NCI-H2227 (cell line): ENCODE measurements at regions not wholly inside any gene's neighbourhood (a gene's known extent, or its start where the extent isn't known, plus 50 kb on each side); places are given as distances from the start of the nearest gene placed in this dataset.

Source experiments
- DNase-seq: peaks from one replicate; lab custom pipeline; 2025; ENCODE audit not compliant: unreplicated experiment; lab: John Stamatoyannopoulos, UW

DNA sequence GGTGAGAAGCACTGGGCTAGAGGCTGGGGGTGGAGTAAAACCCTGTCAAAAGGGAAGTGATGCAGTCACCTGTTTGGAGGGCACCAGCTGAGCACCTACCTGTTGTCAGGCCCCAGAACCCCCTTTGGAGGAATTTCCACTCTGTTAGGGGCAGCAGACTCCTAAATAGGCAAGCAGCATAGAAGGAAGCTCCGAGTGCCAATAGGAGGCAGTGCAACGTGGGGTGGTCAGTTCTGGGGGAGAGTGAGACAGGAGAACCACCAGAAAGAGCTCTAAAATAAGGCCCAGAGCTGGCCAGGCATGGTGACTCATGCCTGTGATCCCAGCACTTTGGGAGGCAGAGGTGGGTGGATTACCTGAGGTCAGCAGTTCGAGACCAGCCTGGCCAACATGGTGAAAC is 203.7 kb upstream of the ZC3H12A start:
- DNase-seq, result no peak

DNA sequence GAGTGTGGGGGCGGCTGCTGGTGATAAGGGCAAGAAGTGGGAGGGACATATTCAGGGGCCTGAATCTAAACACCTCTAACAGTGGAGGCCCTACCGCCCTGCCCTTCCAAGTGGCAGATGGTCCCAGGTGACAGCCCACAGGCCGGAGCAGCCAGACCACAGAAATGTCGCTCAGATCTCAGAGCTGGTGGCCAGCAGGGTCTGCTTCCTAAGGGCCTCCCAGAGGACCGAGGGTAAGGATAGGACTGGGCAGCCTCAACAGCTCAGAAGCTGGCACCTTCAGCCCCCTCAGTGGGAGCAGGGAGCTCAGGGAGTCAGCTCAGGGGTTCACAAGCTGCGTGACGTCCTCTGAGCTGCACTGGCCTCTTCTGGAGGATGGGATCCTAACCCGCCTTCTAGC is 201.8 kb upstream of the ZC3H12A start:
- no peak for DNase-seq

DNA sequence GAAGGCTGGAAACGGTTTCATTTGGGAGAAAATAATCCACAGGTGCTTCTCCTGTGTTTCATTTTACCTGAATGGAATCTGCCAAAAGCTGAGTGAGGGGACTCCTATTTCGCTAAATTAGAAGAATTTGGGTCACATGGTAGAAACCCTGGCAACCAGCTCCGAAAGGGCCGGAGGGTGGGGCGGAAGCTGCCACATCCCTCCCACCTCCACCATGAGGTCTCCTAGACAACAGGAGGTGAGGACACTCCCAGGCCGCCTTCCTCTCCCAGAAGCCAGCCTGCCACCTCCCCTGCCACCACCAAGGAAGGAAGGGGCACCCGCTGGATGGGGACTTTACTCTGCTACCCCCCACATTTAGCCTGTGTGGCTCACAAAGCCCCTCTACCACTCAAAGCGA is 199.9 kb upstream of the ZC3H12A start:
- DNase-seq, result no peak

DNA sequence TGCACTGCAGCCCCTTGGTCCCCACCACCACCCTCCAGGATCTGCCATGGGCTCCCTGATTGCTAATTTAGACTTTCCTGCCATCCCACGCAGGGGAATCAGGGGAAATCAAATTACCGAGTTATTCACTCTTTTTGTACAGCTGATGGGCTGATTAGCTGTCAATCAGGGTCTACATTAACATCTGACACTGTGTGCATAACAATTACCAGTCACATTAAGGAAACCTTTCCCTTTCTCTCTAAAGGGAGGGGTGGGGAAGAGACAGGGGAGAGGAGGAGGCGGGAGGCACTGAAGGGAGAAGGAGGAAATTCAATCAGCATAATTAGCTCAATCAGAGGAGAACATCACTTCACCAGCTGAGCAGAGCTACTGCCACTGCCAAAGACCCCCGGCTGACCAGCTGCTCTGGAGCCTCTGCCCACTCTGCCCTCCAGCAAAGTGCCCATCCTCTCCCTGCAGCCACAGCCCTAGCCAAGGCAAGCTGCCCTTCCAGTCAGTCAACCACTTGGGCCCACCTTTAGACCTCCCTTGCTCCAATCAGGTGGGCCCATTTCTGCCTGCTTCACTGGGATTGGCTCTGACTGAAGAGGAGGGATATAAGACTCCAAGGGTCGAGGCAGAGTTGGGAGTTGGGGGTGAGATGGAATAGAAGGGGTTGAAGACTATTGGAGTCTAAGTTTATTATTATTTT is 199.3 kb upstream of the ZC3H12A start:
- DNase-seq, result peak; percentile 43

DNA sequence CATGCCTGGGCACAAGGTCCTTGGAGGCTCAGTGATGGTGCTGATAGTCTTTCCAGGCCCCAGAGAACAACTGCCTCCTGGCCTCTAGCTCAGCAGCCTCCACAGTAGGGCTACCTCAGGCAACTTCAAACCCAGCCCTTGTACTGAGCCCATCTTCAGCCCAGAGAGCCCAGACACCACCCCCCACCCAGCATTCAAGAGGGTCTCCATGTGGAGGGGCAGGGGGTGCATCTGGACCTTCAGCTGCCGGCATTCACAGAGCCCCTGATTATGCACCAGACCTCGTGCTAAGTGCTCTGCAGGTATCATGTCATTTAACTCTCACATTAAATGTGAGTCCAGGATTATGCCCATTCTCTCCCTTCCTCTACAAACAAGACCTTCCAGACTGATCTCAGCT is 197.0 kb upstream of the ZC3H12A start:
- no peak for DNase-seq

DNA sequence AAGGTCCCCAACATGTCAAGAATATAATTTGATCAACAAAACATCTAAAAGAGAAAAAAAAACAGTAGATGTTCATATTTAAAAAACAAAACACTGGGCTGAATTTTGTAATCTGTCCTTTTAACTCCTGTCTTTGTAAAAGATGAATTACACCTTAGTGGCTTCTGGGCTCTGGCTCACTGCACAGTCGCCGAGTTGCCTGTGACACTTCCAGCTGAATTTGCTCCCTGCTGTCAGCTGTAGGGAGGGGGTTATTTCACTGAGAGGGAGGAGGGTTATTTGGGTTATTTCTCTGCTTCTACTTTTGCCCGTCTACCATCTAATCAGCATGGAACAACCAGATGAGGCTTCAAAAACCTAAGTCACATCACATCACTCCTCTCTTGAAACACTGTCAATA is 193.0 kb upstream of the ZC3H12A start:
- no peak for DNase-seq

DNA sequence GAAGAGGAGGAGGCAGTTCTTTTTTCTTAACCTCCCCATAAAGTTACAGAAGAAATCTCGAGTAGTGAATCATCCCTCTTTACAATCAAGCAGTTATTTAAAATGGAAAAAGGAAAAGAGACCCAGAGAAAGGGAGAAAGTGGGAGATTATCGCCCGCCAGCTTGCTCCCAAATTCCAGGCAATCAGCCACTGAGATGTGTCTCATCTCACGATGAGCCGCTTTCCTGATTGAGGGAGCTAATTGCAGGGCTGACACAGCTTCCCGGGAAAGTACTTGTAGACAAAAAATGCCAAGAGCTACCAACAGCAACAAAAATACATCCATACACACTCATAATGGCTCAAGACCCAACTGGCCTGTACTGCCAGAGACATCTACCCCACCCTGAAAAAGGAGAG is 191.6 kb upstream of the ZC3H12A start:
- peak; percentile 23 for DNase-seq

DNA sequence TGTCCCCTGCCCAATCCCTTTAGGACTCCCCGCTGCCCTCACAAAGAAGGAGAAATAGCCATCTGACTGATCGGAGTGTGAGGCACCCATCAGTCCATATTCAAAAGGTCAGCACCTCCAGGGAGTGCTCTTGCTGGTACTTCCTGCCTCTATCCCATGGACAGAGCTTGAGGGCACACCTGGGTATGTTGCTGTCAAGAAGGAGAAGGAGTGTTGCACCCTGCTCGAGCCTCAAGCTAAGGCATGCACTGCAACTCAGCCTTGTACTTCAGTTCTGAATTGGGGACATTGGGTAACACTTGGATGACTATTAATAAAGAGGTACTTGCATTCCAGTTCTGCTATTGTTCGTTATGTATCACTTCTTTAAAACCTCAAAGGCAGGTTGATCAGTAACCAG is 190.3 kb upstream of the ZC3H12A start:
- no peak for DNase-seq

DNA sequence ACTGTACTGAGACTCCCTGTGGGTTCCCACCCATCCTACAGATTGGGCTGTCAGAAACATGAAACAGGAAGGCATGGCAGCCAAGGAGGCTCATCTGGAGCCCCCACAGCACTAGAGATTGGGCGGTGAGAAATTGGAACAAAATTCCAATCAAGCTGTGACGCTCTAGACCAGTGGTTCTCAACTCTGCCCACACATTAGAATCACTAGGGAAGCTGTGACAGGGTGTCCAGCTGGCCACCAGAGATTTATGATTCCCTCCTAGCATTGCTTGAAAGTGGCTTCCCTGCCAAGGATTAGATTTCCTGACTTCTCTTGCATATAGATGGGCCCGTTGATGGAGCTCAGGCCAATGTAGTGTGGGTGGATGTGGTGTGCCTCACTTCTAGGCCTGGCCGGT is 187.5 kb upstream of the ZC3H12A start:
- DNase-seq, result no peak

DNA sequence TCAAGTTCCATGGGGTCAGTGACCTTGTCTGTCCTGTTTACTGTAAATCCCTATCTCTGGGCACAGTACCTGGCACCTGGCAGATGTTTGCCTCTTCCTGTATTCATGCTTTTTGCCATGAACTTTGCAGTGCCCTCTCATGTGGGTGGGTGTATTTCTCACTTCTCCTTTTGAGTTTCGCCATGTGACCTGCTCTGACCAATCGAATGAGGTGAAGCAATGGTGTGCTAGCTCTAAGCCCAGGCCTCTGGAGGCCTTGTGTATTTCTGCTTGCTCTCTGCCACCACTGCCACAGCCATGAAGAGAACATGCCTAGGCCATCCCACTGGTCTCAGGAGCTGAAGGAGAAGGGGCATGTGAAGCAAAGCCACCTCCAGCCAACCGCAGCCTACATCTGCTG is 185.5 kb upstream of the ZC3H12A start:
- DNase-seq, result no peak

DNA sequence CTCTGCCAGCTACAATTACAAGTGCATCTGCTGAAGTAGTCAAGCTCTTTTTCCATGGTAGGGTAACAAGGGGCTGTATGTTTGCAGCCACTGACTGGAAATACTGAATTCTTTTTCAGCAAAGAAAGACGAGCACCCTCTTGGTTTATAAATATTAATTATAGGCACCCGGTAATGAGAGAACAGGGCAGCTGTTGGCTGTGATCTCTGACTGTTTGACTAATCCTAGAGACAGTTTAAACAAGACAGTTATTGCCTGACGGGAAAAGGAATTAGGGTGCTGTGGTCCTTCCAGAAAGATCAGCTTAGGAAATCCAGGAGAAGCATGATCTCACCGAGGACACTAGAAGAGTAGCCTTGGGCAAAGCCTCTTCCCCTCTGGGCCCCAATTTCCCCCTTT is 183.7 kb upstream of the ZC3H12A start:
- no peak for DNase-seq

DNA sequence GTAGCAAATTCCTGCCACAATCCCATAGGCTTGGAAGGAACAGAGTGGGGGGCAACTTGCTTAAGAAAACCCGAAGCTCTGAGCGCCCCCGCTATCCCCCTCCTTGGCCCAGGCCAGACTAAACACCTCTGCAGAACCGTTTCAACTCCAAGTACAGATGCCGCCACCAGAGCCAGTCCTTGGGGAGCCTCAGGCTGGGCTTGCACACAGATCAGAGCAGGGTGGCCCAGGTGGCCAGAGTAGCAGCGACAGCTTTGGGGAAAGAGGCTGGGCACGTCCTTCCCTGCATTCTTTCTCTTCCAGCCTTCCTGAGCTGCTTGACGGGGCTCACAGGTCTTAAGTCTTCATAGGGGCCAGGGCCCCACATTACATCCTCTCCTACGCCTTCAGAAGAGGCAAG is 181.6 kb upstream of the ZC3H12A start:
- DNase-seq, result no peak

DNA sequence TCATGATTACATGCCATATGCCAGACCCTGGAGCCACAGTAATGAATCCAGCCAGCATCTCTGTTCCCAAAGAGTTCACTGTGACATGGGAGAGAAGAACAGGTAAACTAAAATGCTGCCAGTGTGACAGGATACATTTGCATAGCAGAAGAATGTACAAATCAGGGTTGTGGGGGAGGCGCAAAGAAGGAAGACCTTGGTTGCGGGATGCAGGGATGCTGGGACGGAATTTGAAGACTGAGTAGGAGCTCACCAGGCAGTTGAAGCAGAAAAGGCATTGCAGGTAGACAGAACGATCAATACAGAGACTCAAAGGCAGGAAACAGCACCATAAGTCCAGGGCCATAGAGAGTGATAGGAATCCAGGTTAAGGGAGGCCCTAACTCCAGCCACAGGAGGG is 180.3 kb upstream of the ZC3H12A start:
- no peak for DNase-seq

DNA sequence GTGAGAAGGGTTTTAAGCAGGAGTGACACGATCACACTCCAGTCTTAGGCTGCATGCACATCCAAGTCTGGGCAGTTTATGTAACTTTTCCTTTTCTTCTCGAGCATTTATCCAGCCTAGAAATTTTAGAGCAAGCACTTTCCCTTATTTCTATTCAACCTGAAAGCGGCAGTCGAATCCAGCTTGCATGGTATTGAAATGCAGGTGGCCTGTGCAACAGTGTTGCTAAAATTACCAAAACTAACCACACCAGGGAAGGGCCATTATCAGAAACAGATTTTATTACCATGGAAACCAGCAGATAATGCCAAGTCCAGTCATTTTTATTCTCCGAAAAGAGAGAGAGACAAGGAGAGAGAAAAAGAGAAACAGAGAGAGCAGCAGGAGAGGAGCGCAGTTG is 179.9 kb upstream of the ZC3H12A start:
- peak; percentile 31 for DNase-seq

DNA sequence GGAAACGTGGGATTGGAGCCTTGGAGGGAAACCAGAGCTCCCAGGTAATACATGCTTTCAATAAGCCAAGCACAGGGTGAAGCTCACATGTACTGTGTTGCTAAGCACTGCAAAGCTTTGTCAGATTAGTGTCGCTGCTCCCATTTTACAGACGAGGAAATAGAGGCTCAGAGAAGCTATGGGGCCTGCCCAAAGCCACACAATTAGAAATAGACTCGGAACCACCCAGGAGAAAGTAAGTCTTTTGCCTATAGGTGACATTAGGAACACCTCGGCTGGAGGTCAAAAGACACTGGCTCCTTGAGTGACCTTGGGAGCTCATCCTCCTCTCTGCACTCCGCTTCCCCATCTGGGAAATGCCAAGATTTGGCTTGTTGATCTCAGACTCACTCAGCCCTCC is 175.6 kb upstream of the ZC3H12A start:
- no peak for DNase-seq

DNA sequence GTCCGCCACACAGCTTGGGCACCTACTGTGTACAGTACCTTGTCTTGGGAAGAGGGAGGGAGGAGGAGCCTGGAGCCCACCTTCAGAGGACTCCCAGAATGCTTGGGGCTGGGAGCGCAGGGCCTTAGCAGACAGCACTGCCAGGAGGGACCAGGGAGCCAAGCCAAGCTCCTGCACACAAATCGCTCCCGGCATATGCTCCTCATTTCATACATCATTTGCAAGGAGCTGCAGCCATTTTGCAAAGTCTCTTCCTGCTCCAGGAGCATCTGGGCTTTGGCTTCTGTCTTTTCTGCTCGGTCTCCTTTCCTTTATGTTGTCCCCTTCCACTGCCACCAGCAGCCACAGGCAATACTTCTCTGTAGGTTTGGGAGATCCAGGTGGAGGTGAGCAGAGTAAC is 175.2 kb upstream of the ZC3H12A start:
- DNase-seq, result no peak

DNA sequence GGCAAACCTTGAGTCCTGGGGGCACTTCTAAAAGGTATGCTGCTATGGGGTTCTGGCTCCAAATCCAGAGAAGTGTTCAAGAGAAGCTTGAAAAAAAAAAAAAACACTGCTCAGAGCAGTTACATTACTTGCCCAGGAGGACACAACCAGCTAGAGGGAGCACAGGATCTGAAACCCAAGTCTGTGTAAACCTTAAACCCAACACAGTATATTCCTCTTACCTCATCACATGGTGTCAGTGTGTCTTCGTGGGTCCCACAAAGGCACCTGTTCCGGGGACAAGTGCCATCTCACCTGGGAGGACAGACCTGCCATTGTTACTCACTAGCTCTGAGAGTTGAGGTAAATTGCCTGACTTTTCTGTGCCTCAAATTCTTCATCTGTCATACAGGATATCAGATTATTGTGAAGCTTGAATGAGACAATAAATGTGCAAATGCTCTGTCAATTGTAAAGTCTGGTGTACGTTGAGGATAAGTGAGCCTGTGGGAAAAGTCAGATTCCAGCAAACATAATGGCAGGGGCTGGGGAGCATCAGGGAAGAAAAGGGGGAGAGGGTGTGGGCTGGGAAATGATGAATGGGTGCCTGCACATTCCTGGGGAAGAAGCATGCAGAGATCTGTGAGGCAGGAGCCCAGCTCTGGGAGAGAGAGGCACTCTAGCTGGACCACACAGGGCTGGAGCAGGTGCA is 170.4 kb upstream of the ZC3H12A start:
- DNase-seq, result no peak

DNA sequence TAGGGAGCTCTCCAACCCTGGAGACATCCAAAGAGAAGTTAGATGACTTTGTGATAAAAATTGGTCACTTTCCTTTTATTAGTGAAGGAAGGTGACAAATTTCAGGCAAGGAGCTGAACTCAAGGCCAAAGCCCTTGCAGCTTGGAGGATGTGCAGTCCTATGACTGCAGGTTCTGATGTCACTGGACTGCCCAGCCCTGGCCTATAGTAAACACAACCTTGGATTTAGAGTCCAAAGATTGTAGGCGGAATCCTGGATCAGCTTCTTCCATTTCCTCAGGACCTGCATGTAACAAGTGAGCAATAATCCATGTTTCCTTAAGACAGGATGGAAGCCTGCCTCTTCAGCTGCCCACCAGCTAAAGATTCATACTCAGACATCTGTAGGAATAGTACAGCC is 169.3 kb upstream of the ZC3H12A start:
- no peak for DNase-seq

DNA sequence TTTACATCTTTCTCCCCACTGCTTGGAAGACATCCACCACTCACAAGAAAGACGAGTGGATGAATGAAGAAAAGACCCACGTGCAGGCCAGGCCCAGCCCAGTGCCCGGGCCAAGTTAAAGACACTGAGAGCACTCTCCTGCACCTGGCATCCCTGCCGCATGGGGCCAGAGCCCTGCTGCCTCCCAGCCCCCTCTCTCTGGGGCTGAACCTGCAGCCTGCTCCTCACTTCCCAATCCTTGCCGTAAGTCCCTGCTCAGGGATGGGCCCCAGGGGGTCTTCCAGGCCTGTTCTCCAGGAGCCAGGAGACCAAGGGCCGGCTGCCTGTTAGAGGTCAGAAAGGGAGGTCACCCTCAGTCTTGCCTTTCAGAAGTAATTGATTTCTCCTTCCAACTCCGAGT is 168.5 kb upstream of the ZC3H12A start:
- no peak for DNase-seq

DNA sequence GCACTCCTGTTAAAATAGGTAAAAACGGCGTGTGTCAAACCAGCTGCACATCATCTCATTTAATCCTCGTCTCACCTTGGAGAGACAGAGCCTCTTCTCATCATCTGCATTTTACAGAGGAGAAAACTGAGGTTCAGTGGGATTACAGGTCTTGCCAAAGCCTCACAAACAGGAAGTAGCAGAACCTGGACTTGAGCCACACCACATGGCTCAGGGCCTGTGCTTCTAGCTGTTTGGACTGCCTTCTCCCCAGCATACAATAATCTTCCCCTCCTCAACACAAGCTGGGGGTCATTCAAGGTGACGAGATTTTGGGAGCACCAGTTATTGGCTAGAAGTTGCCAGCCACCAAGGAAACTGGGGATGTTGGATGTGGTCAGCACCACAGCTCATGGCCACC is 167.9 kb upstream of the ZC3H12A start:
- no peak for DNase-seq

DNA sequence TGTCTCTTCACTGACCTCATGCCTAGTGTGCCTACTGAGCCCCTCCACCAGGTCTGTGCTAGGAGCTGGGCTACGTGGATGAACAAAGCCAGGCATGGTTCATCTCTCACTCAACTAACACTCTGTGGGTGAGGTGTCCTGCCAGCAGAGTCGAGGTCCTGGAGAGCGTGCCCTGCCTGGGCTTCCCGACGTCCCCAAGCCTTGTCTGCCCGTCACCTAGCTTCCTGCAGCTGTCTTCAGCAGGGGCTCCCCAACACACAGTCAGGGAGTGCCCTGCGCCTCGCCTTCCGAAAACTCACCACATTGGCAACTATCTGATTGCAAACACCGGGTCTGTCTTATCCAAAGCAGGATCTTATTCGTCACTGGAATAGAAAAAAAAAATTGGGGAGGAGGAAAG is 167.5 kb upstream of the ZC3H12A start:
- DNase-seq, result no peak

DNA sequence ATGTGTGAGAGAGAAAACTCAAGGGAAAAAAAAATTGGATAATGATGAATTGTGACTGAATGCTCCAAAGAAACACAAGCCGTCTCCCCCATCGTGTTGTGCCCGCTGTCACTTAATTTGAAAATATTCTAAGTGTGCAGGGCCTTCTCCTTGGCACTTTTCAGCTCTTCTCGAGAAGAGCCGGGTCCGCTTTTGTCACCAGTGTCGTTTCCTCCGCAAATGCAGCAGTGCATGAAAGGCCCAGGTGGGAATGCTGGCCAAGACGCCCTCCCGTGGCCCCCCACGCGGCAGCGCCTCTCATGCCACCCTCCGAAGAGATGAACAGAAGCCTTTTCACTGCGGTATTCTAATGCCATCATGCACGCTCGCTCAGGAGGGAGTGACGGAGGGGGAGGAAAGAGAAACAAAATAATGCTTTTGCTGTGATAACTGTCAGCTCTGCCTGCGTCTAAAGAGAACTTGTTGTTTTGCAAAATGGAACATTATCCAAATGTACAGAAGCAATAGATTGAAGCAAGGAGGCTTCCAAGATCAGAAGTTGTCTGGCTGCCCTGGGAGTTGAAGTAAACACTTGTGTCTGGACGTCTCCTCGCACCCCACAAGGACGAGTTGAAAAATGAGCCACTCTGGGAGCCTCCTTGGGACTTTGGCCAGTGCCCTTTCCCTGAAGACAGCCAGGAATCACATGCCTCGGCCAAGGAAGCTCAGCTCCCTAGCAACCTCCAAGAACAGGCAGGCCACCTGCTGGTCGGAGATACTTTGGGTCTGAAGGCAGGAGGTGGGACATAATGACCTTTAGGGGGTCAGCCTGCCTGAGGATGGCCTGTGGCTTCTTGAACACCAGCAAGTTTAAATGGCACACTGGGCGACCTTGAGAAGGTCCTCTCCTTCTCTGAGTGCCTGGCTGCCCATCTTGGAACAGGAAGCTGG is 166.1 kb upstream of the ZC3H12A start:
- DNase-seq, result no peak
